Islet of Langerhans (tissue), 1 donor: ENCODE measurements at regions not wholly inside any gene's neighbourhood (a gene's known extent, or its start where the extent isn't known, plus 50 kb on each side); places are given as distances from the start of the nearest gene placed in this dataset.
"Not testable (repeated sequence)": the region's sequence is repeated elsewhere in the genome, so short reads cannot be mapped to it uniquely, and the experiment has no call there.

Source experiments
- FAIRE-seq: peaks from one replicate; lab custom pipeline; 2011; peaks lifted over from hg19 to GRCh38; lab: Jason Lieb, UNC

GRCh38 chr12:83807871-83808270, 1104.7 kb downstream of the SLC6A15 start:
- FAIRE-seq: no peak

- no peak for FAIRE-seq
These were observed 1106.7 kb downstream of the SLC6A15 start for GRCh38 chr12:83805873-83806272.

GRCh38 chr12:83805156-83805772, 1107.3 kb downstream of the SLC6A15 start:
- FAIRE-seq: no peak

GRCh38 chr12:83801972-83802371, 1110.6 kb downstream of the SLC6A15 start:
- no peak for FAIRE-seq

GRCh38 chr12:83800022-83800421, 1112.6 kb downstream of the SLC6A15 start:
- no peak for FAIRE-seq

- no peak for FAIRE-seq
These were observed 1109.8 kb downstream of the TMTC2 start for GRCh38 chr12:83796531-83796930.

- FAIRE-seq: no peak
These were observed 1106.9 kb downstream of the TMTC2 start for GRCh38 chr12:83793616-83794015.

GRCh38 chr12:83784298-83784890, 1097.7 kb downstream of the TMTC2 start:
- FAIRE-seq: no peak

GRCh38 chr12:83779526-83779925, 1092.8 kb downstream of the TMTC2 start:
- FAIRE-seq: no peak

- no peak for FAIRE-seq
These were observed 1082.4 kb downstream of the TMTC2 start for GRCh38 chr12:83769151-83769550.

GRCh38 chr12:83767723-83768122, 1081.0 kb downstream of the TMTC2 start:
- FAIRE-seq: no peak

GRCh38 chr12:83763425-83763824, 1076.7 kb downstream of the TMTC2 start:
- FAIRE-seq: no peak

- no peak for FAIRE-seq
These were observed 1073.2 kb downstream of the TMTC2 start for GRCh38 chr12:83759906-83760305.

- FAIRE-seq: no peak
These were observed 1072.4 kb downstream of the TMTC2 start for GRCh38 chr12:83758888-83759631.

- FAIRE-seq: no peak
These were observed 1067.2 kb downstream of the TMTC2 start for GRCh38 chr12:83753904-83754303.

- FAIRE-seq: no peak
These were observed 1066.5 kb downstream of the TMTC2 start for GRCh38 chr12:83753205-83753604.

GRCh38 chr12:83739607-83740006, 1052.9 kb downstream of the TMTC2 start:
- no peak for FAIRE-seq

- no peak for FAIRE-seq
These were observed 1024.1 kb downstream of the TMTC2 start for GRCh38 chr12:83710851-83711250.

GRCh38 chr12:83709899-83710298, 1023.2 kb downstream of the TMTC2 start:
- no peak for FAIRE-seq

- FAIRE-seq: no peak
These were observed 1014.1 kb downstream of the TMTC2 start for GRCh38 chr12:83700838-83701237.

GRCh38 chr12:83696311-83696710, 1009.6 kb downstream of the TMTC2 start:
- FAIRE-seq: not testable (repeated sequence)

- no peak for FAIRE-seq
These were observed 1005.0 kb downstream of the TMTC2 start for GRCh38 chr12:83691730-83692129.

- FAIRE-seq: no peak
These were observed 1003.8 kb downstream of the TMTC2 start for GRCh38 chr12:83690465-83690864.

GRCh38 chr12:83689333-83689732, 1002.6 kb downstream of the TMTC2 start:
- FAIRE-seq: no peak
